ENCODE measurements at regions not wholly inside any gene's neighbourhood (a gene's known extent, or its start where the extent isn't known, plus 50 kb on each side); places are given as distances from the start of the nearest gene placed in this dataset.

DNA sequence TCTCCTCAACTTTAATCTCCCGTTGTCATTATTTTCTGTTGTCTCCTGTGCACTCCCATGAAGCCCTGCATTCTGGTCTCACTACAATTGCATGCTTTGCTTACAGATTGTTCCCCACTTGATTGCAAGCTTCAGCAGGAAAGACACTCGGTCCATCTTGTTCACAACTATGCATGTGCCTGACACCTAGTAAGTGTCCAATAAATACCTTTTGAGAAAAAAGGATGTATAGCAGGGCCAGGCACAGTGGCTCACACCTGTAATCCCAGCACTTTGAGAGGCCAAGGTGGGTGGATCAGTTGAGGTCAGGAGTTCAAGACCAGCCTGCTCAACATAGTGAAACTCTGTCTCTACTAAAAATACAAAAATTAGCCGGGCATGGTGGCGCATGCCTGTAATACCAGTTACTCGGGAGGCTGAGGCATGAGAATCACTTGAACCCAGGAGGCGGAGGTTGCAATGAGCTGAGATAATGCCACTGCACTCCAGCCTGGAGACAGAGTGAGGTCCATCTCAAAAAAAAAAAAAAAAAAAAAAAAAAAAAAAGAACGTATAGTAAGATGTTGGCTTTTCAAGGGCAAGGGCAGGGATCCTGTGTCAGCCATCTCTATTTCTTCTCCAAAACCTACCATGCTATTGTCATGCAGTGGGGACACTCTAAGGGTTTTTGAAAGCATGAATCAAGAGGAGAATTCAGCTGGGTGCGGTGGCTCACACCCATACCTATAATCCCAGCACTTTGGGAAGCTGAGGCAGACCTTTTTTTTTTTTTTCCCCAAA is 338.3 kb downstream of the MYCN start:
- DNase-seq (ENCODE audit: low read depth in 2 of 2), result no peak

DNA sequence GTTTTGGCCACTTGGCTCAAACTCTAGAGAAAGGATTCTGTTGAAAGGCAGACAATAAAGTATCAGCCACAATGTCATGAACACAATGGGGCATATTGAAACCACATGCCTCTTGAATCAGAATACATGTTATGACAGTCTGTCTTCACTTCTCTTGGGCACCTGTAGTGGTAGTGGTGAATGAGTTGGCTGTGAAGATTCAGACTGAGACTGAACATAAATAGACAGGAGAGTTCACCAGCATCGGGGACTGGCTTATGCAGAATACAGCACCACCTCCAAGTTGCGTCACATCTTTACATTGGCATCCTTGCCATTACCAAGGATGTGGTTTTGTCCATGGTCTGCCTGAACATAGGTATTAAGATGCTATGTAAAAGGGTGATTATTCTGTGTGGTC is 336.8 kb downstream of the MYCN start:
- no peak for DNase-seq (ENCODE audit: low read depth in 2 of 2)

DNA sequence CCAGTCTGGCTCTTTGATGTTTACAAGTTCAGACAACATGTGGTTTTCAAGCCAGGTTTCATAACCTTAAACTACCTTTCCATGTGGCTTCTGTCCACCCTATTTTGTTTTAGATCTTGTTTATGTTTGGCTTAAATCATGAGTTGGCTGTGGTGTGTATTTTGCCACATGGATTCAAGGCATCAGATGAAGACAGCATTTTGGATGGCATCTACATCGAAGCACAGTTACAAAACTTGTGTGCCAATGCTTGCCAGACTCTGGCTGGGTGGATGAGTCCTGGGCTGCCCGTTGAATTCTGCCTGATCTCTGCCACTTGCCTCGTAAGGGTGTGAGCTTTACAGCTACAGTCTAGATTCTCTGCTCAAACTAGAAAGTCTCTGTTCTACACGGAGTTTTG is 335.3 kb downstream of the MYCN start:
- no peak for DNase-seq (ENCODE audit: low read depth in 2 of 2)

DNA sequence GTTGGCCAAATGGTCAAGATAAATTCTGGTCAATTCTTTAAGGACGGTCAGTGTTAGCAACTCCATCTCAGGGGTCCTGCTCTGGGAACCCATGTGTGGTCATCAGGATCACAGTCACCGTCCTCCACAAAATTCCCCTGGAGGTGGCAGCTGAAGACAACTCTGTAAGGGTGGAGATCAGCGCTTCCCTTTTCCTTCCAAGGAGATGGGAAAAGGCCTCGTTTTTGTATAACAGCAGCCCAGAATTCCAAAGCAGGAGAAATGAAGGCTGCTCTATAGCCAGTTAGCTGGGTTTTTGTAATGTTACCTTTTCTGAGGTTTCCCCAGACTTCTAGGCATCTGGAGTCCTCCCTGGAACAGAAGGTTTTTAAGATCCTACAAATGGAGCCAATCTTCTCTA is 334.8 kb downstream of the MYCN start:
- no peak for DNase-seq (ENCODE audit: low read depth in 2 of 2)

DNA sequence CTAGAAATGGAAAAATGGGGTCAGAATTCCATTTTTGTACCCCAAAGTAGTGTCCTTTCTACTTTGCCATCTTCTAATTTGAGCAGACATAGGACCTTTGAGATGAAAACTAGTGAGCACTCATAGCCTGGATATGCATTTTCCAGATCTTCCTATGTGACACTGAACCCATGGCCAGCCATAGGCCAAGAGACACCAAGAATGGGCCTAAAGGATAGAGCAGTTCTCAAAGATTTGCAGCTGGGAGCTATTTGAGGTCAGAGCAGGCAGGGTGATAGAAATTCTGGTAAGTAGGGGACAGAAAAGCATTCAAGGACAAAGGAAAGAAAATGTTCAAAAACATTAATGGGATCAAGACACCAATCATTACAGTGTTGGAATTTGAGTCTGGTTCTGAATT is 332.8 kb downstream of the MYCN start:
- DNase-seq (ENCODE audit: low read depth in 2 of 2), result no peak

DNA sequence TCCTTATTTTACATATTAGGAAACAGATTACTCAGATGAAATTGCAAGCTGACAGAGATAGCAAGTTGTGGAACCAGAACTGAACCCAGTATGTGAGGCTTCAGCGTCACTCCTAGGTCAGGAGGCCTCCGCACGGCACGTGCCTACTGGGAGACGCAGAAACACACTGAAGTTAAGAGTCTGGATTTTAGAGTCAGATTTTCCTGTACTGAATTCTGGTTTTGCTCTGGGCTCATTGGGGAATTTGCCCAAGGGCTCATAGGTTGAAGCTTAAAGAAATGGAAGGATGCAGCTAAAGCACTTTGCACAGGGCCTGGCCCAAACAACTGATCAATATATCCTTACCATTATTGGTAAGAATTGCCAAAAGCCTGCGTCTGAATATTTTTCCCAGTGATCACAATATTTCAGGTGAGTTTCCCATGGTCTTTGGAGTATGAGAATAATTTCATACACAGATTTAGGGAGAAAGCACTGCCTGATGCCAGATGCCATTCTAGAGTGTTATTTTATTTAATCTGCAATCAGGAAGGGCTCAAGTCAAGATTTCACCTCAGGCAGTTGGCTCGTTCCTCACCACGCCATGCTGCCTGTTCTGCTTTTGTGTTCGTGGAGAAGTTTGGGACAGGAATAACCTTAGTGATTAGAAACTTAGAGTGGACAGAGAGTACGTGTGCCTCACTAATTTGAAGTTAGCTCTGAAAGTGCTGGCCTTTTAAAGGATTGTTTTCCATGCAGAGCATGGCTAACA is 331.9 kb downstream of the MYCN start:
- no peak for DNase-seq (ENCODE audit: low read depth in 2 of 2)

DNA sequence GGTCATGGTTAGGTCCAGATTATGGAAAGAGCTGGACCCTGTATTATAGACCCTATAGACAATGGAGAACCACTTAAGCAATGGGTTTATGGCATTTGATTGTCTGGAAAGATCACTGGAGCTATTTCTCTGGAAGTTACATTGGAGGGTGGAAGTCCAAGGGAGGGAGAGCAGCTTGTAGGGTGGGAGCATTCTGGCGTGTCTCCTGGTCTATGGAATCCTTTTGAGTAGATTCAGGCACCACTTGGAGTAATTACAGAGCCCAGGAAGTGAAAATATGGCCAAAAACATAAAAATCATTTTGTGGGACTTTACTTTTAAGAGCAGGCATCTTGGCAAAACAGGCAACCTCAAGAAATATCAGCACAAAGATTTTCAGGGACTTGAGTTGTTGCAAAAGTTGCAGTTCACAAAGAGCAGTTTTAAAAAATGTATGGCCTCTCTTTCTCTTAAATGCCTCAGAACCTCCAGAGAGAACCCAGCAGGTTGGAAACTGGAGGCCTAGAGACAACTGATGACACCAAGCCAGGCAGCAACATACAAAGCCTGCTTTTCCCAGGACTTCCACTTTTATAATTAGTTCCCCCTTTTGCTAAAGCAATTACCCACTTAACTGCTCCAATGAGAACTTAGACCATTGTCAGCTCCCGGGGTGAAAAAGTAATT is 331.0 kb downstream of the MYCN start:
- no peak for DNase-seq (ENCODE audit: low read depth in 2 of 2)

DNA sequence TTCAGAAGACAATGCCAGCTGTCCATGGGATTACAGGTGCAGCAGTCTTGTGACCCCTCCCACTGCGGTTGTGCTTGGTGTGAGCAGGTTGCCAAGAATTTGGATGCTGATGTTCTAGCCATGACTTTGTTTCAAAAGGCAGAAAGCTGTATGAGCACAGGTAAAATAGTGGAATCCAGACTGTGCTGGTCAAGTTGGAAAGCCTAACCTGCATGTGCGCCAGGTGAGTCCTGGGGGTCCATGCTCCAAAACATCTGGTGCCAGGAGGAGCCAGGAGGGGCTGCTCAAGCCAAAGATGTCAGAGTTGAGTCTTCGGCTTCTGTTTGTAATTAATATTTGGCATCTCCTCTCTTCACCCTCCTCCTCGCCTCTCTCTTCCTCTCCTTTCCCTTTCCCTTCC is 330.1 kb downstream of the MYCN start:
- DNase-seq (ENCODE audit: low read depth in 2 of 2), result no peak

DNA sequence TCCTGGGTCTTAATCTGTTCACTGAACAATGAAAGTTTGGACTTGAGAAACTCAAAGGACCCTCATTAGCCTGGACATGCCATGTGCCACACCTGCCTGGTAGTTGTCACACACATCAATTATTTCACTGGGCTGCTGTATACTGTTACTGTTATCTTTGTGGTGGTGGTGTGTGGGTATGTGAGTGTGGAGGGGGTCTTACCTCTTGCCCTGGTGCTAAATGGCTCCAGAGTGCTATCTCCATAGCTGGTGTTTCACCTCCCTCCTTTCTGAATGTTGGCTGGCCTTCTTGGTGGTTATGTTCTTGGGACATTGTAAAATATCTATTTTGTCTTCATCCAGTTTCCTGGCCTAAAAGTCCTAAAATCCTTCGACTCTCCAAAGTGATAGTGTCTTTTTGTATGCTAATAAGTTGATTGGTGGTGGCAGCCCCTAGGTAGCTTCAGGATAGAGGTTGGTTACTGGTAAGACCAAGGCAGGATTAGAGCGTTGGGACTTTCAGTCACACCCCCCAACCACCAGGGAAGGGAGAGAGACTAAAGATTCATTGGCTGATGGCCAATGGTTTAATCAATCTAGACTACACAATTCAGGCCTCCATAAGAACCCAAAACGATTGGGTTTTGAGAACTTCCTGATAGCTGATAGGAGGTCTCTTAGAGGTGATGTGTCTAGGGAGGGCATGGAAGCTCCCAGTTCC is 328.1 kb downstream of the MYCN start:
- no peak for DNase-seq (ENCODE audit: low read depth in 2 of 2)

DNA sequence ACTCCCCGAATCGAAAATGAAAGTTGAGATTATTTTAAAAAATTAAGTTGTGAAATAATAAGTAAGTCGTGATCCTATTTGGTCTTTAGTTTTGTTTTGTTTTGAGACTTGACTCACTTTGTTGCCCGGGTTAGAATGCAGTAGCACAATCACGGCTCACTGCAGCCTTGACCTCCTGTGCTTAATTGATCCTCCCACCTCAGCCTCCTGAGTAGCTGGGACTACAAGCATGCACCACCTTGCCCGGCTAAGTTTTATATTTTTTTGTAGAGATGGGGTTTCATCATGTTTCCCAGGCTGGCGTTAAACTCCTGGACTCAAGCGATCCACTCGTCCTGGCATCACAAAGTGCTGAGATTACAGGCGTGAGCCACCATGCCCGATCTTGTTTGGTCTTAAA is 326.2 kb downstream of the MYCN start:
- DNase-seq (ENCODE audit: low read depth in 2 of 2), result no peak

DNA sequence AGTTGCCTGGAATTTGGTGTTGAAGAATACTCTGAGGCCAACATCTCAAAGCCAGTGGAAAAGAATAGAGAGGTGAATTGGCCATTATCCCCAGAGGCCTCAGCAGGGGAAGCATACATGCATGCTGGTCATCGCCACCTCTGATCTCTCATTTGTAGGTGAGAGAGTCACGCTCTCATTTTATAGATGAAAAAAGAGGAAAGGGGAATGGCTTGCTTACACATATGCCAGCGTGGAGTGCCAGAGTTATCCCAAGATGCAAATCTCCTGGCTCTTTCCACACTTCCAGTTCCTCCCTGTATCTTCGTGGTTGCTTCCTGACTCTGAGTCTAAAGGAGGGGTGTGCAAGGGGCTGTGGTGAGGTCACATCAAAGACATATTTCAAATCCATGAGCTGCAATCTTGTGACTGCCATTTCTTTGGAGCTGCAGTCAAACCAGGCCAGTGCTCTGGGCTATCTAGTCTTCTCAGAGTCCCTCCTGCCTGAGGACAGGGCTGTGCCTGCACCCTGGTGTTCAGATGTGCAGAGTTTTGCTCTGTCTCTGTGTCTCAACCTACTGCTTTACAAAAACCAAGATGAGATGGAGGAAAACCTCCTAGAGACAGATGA is 324.7 kb downstream of the MYCN start:
- no peak for DNase-seq (ENCODE audit: low read depth in 2 of 2)

DNA sequence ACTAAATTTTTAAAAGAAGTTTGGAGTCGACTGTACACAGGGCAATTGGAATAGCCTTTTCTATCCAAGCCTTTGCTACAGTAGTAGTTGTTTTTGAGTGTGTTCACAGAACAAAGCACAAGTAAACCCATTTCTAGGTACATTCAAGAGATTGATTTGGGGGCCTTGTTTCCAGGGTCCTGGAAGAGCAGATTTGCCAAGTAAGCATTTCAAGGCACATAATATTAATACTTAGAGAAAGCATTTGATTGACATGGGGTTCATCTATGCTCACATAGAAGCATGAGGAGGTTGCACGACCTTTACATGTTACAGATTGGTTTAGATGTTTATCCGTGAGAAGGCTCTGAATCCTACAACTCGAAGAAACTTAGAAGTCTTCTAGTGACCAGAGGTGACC is 324.1 kb downstream of the MYCN start:
- DNase-seq (ENCODE audit: low read depth in 2 of 2), result no peak

DNA sequence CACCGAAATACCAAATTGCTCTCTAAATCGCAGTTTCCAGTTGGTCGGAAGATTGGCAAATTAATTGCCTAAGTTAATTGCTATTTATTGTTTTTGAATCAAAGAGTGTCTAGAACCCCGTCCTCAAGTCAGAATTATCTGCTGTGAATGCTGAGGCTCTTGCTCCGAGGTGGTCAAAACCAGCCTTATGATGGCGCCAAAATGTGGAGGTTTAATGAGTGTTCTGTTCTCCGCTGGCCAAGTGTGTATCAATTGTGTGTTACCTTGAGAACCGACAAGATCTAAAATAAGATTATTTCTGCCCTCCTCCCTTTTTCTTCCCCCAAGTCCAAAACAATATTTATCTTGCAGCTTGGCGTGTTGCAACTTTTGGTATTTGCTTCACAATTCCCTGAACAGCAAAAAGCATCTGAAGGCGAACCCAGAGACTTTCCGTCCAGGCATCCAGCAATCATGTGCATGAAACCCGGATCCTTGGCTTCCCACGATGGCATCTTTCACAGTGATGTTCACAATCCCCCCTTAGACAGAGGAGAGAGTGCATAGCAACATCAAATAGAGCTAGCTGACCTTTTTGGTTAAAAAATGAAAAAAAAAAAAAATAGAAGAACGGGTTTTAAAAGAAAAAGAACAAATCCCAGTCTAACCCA is 323.0 kb downstream of the MYCN start:
- DNase-seq (ENCODE audit: low read depth in 2 of 2), result no peak

DNA sequence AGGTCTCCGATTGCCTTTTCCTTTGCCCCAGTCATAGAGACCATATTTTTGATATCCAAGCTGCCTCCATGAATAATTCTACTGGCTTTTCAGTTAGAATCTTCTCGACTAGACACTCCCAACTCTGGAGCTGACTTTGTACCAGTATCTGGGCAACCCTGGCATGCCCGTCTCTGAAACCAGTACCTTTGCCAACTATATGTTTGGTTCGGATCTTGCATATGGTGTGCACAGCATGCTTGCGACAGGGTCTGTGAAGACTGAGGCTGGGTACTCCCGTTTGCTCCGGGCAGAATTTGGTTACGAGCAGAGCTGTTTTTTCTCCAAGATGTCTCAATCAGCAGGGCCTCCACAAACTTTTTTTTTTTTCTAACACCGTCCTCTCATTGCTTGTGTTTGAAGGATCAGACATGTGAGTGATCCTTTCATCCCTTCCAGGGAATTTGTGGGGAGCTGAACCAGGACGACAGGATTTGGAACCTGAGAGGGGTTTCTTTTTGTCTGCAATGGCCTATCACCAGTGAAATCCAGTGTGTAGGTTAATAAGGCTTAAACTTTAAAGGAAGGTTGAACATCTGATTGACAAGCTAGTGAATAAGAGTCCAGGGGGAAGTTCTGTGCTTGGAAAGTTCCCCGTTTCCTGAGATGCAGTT is 322.3 kb downstream of the MYCN start:
- no peak for DNase-seq (ENCODE audit: low read depth in 2 of 2)

DNA sequence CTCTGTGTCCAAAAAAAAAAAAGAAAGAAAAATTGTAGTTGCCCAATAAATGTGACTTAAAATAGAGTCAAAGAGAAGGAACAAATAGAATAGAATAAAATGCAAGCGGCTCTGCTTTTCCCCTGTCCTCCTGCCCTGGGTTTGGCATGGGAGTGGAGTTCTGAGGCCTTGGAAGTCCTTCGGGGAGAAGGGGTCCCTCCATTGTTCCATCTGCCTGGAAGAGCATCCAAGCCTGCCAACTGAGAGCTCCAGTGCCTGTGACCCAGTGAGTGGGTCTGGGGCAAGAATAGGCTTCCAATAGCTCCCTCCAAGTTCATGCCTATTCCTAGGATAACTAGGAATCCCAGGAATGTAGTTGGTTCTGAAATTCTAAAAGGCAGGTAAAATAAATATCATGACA is 321.4 kb downstream of the MYCN start:
- DNase-seq (ENCODE audit: low read depth in 2 of 2), result no peak

DNA sequence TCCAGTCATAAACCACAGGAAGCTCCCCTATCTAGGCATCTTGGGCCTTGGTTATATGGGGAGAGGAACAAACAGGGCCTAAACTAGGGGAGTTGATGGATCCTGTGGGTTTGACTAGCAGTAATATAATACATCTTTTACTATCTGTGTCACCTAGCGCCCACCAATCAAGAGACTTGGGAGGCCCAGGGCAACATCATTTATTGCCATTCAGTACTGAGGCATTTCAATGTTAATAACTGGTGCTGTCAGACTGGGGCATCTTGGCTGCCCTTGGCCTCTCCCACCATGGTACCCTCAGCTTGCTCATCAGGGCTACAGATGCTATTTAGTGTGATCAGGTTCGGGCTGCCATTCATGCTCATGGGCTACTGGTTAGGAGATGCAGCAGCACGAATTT is 320.7 kb downstream of the MYCN start:
- no peak for DNase-seq (ENCODE audit: low read depth in 2 of 2)

DNA sequence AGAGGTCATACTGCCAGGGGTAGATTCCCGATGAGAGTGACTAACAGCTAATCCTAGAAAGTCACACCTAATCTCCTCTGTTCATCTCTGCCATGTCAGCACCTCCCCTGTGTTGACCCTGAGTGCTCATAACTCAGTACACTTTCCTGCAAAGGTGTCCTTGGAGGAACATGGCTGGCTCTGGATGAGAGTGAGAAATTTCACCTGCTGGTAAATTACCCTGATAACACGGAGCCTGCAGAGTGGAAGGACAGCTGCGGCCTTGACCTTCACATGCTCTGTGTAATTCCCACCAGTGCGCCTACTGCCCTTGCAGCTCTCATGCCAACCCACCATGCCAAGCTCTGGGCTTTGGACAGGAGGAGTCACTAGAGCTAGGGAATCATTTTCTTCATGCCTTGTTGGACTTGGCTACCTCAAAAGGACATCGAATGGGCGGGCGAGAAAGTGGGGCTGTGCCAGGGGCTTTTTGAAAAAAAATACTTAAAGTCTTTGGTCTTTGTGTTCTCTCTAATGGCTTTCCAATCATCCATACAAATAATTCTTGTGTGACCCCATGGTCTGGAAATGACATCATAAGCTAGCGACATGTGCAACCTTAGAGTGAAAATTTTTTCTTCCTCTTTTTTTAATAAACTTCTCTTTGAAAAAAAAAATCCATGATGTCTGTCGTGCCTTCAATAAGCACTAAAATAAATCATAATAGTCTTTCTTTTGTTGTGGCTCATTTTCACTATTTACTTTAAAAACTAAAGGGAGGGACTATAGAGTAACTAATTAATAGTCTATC is 319.9 kb downstream of the MYCN start:
- DNase-seq (ENCODE audit: low read depth in 2 of 2), result no peak

DNA sequence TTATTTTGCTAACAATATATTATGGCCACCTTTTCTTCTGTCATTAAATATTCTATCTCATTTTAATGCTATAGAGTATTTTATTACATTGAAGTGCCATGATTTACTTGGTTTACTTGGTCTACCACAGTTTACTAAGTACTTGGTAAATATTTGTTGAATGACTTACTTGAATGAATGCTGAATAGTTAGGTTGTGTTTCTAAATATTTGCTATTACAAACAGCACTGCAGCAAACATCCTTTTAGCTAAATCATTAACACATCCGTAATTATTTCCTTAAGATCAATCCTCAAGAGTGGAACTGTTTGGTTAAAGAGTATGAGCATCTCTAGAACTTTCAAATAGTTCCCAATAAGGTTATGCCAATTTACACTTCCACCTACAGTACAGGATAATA is 318.7 kb downstream of the MYCN start:
- DNase-seq (ENCODE audit: low read depth in 2 of 2), result no peak

DNA sequence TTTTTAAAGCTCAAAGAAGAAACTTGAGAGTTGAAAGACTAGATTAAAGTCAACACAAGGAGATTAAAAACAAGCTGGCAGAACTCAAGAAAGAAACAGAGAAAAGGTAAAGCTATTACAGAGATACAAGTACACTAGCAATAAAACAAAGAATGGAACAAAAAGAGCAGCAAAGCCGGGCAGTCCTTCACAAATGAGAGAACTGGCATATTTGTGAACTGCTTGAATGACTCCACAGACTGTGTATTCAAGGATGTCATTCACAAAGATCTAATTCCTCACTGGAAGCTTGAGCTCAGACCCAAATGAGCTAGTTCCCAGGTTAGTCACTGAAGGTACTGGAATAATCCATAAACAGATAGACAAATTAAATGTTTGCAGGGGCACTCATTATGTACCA is 318.0 kb downstream of the MYCN start:
- no peak for DNase-seq (ENCODE audit: low read depth in 2 of 2)
